SU-DHL-6 (cell line): ENCODE measurements at regions not wholly inside any gene's neighbourhood (a gene's known extent, or its start where the extent isn't known, plus 50 kb on each side); places are given as distances from the start of the nearest gene placed in this dataset.

Experiments used
- EZH2phosphoT487 ChIP-seq: fragments of 200-600 bp; sonication (generic), shearing (Covaris generic); conservative IDR thresholded peaks from 2 replicates; pipeline ENCODE4 v1.6.1; 2018; ENCODE audit warnings: mild to moderate bottlenecking, antibody characterized with exemption, low read length, moderate library complexity, mixed read lengths
- TF ChIP-seq, protein P1 (sequence below): fragments of 200-600 bp; sonication (generic); IDR thresholded peaks from one replicate; pipeline ENCODE4 v1.5.1; 2017; ENCODE audit warnings: antibody characterized with exemption, mild to moderate bottlenecking, low read length, moderate library complexity; ENCODE audit not compliant: insufficient read depth, poor library complexity, severe bottlenecking

- TF ChIP-seq, protein P1, sequence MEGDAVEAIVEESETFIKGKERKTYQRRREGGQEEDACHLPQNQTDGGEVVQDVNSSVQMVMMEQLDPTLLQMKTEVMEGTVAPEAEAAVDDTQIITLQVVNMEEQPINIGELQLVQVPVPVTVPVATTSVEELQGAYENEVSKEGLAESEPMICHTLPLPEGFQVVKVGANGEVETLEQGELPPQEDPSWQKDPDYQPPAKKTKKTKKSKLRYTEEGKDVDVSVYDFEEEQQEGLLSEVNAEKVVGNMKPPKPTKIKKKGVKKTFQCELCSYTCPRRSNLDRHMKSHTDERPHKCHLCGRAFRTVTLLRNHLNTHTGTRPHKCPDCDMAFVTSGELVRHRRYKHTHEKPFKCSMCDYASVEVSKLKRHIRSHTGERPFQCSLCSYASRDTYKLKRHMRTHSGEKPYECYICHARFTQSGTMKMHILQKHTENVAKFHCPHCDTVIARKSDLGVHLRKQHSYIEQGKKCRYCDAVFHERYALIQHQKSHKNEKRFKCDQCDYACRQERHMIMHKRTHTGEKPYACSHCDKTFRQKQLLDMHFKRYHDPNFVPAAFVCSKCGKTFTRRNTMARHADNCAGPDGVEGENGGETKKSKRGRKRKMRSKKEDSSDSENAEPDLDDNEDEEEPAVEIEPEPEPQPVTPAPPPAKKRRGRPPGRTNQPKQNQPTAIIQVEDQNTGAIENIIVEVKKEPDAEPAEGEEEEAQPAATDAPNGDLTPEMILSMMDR = no peak
- no peak for TF ChIP-seq EZH2phosphoT487
These were observed 511.2 kb downstream of the SOX11 start for GRCh38 chr2:6203291-6203959.
